H1 (cell line): ENCODE measurements at regions not wholly inside any gene's neighbourhood (a gene's known extent, or its start where the extent isn't known, plus 50 kb on each side); places are given as distances from the start of the nearest gene placed in this dataset.

Experiments
- CTCF ChIA-PET: fragments of 300-600 bp; sonication (Branson Sonifier 250); formaldehyde crosslinking; loops from one replicate; lab custom pipeline; 2021; ENCODE audit not compliant: partially characterized antibody; lab: Charles Lee
- POLR2A ChIA-PET: fragments of 300-600 bp; sonication (Branson Sonifier 250); formaldehyde crosslinking; loops from one replicate; lab custom pipeline; 2021; ENCODE audit warnings: inconsistent platforms; ENCODE audit not compliant: partially characterized antibody; lab: Charles Lee
- DNase-seq, 2 experiments: peaks; one replicate each; pipeline versions ENCODE4 v3.0.0 to v3.0.0-alpha.2; 2010 to 2022; ENCODE audit warnings: low spot score in 2 of 2, low read depth in 1 of 2, mixed read lengths in 1 of 2
- FAIRE-seq: peaks from 2 replicates; lab custom pipeline; 2011; peaks lifted over from hg19 to GRCh38; lab: Jason Lieb, UNC
- H2AFZ ChIP-seq: 2 replicates; pipeline ENCODE4 v1.8.1; 2012; ENCODE audit warnings: low read length, inconsistent platforms
- H2AK5ac ChIP-seq: 2 replicates; pipeline ENCODE4 v1.6.1; 2013; ENCODE audit warnings: low read depth, low read length
- H2BK120ac ChIP-seq: replicated peaks from 2 replicates; pipeline ENCODE3; 2013; ENCODE audit warnings: low read depth, low read length, inconsistent platforms
- H2BK12ac ChIP-seq: 2 replicates; pipeline ENCODE4 v1.6.1; 2013; ENCODE audit warnings: low read depth, low read length
- H2BK15ac ChIP-seq: 2 replicates; pipeline ENCODE4 v1.6.1; 2013; ENCODE audit warnings: low read length
- H2BK20ac ChIP-seq: 2 replicates; pipeline ENCODE4 v1.6.1; 2013; ENCODE audit warnings: low read length
- H2BK5ac ChIP-seq: 2 replicates; pipeline ENCODE4 v1.6.1; 2013; ENCODE audit warnings: low read depth, low read length
- H3K14ac ChIP-seq: 2 replicates; pipeline ENCODE4 v1.6.1; 2013; ENCODE audit warnings: inconsistent platforms; ENCODE audit not compliant: insufficient read length
- H3K18ac ChIP-seq: 2 replicates; pipeline ENCODE4 v1.6.1; 2013; ENCODE audit warnings: low read length; ENCODE audit errors: extremely low read depth
- H3K23ac ChIP-seq: 2 replicates; pipeline ENCODE4 v1.6.1; 2013; ENCODE audit warnings: inconsistent platforms; ENCODE audit not compliant: insufficient read length
- H3K23me2 ChIP-seq: 2 replicates; pipeline ENCODE4 v1.6.1; 2013; ENCODE audit warnings: low read depth, low read length
- H3K27ac ChIP-seq: 2 replicates; pipeline ENCODE4 v1.6.1; 2011; ENCODE audit warnings: low read depth, low read length, inconsistent platforms
- H3K27me3 ChIP-seq, 4 experiments: replicated peaks in 1 of 4; 1 replicate in 1 of 4; 2 replicates in 3 of 4; pipeline versions ENCODE4 v1.6.1 to v1.8.1; 2011 to 2013; ENCODE audit warnings: low read length in 3 of 4, mild to moderate bottlenecking in 3 of 4, inconsistent platforms in 2 of 4, mixed read lengths in 2 of 4, moderate library complexity in 1 of 4; ENCODE audit not compliant: control insufficient read depth in 3 of 4, insufficient read depth in 3 of 4; ENCODE audit errors: extremely low read depth in 1 of 4
- H3K36me3 ChIP-seq, 4 experiments: 2 replicates each; pipeline versions ENCODE4 v1.6.1 to v1.8.1; 2011 to 2013; ENCODE audit warnings: mild to moderate bottlenecking in 4 of 4, low read length in 3 of 4, moderate library complexity in 2 of 4, control low read depth in 1 of 4, inconsistent platforms in 1 of 4; ENCODE audit not compliant: insufficient read depth in 4 of 4, control insufficient read depth in 2 of 4
- H3K4ac ChIP-seq: replicated peaks from 2 replicates; pipeline ENCODE3; 2013; ENCODE audit warnings: low read length, low read depth, mixed read lengths, inconsistent platforms; ENCODE audit not compliant: insufficient read length
- H3K4me1 ChIP-seq, 4 experiments: replicated peaks in 1 of 4; 1 replicate in 1 of 4; 2 replicates in 3 of 4; pipeline versions ENCODE4 v1.6.1 to v1.8.1; 2011 to 2013; ENCODE audit warnings: low read length in 3 of 4, inconsistent platforms in 2 of 4, mixed read lengths in 1 of 4; ENCODE audit not compliant: insufficient read depth in 4 of 4, control insufficient read depth in 3 of 4
- H3K4me2 ChIP-seq, 2 experiments: 2 replicates each; pipeline versions ENCODE4 v1.6.1 to v1.8.1; 2011 to 2013; ENCODE audit warnings: low read depth in 2 of 2, low read length in 2 of 2, control low read depth in 1 of 2, inconsistent platforms in 1 of 2, mild to moderate bottlenecking in 1 of 2; ENCODE audit not compliant: insufficient read depth in 1 of 2
- H3K4me3 ChIP-seq, 4 experiments: fragments of 200-600, 300-600 bp in 1 of 4; sonication (generic), shearing (Covaris generic), sonication (Bioruptor Twin) in 1 of 4; 2 replicates each; pipeline versions ENCODE4 v1.5.1 to v1.8.1; 2011 to 2016; ENCODE audit warnings: low read length in 4 of 4, low read depth in 3 of 4, control low read depth in 2 of 4, inconsistent platforms in 2 of 4, mild to moderate bottlenecking in 2 of 4, mixed read lengths in 1 of 4, moderate library complexity in 1 of 4; ENCODE audit not compliant: insufficient read depth in 2 of 4; ENCODE audit errors: extremely low read depth in 1 of 4
- H3K56ac ChIP-seq: replicated peaks from 2 replicates; pipeline ENCODE3; 2013; ENCODE audit warnings: low read depth, mild to moderate bottlenecking, mixed read lengths, low read length, inconsistent platforms; ENCODE audit not compliant: insufficient read length
- H3K79me1 ChIP-seq: 2 replicates; pipeline ENCODE4 v1.6.1; 2013; ENCODE audit warnings: low read depth, low read length, control low read depth
- H3K79me2 ChIP-seq, 2 experiments: 2 replicates each; pipeline versions ENCODE4 v1.6.1 to v1.8.1; 2012 to 2013; ENCODE audit warnings: low read length in 2 of 2, mild to moderate bottlenecking in 2 of 2, inconsistent platforms in 1 of 2; ENCODE audit not compliant: insufficient read depth in 2 of 2, control insufficient read depth in 1 of 2
- H3K9ac ChIP-seq, 4 experiments: replicated peaks in 1 of 4; 1 replicate in 1 of 4; 2 replicates in 3 of 4; pipeline versions ENCODE4 v1.6.1 to v1.8.1; 2011 to 2013; ENCODE audit warnings: low read depth in 3 of 4, low read length in 3 of 4, control low read depth in 2 of 4, mild to moderate bottlenecking in 2 of 4, moderate library complexity in 2 of 4, inconsistent platforms in 1 of 4; ENCODE audit errors: extremely low read depth in 1 of 4
- H3K9me3 ChIP-seq, 2 experiments: 2 replicates each; pipeline versions ENCODE4 v1.6.1 to v1.8.1; 2012 to 2013; ENCODE audit warnings: mild to moderate bottlenecking in 2 of 2, moderate library complexity in 2 of 2, control low read depth in 1 of 2, inconsistent platforms in 1 of 2, low read depth in 1 of 2, low read length in 1 of 2, mixed read lengths in 1 of 2; ENCODE audit not compliant: insufficient read depth in 2 of 2
- H4K20me1 ChIP-seq, 2 experiments: replicated peaks in 1 of 2; 2 replicates each; pipeline versions ENCODE3 to v1.8.1; 2011 to 2013; ENCODE audit warnings: inconsistent platforms in 2 of 2, low read length in 2 of 2, mild to moderate bottlenecking in 1 of 2; ENCODE audit not compliant: insufficient read depth in 2 of 2, control insufficient read depth in 1 of 2
- H4K5ac ChIP-seq: 2 replicates; pipeline ENCODE4 v1.6.1; 2013; ENCODE audit warnings: low read length, low read depth, mixed read lengths, inconsistent platforms; ENCODE audit not compliant: insufficient read length
- H4K8ac ChIP-seq: 2 replicates; pipeline ENCODE4 v1.8.0; 2013; ENCODE audit warnings: mild to moderate bottlenecking, moderate library complexity, low read length, inconsistent platforms; ENCODE audit not compliant: insufficient read depth; ENCODE audit errors: extremely low read depth
- H4K91ac ChIP-seq: replicated peaks from 2 replicates; pipeline ENCODE3; 2013; ENCODE audit warnings: low read length, mixed read lengths, inconsistent platforms; ENCODE audit not compliant: insufficient read length
- CBX5 ChIP-seq: fragments of 300-800, 300-1000 bp; sonication (generic); IDR thresholded peaks from 2 replicates; pipeline ENCODE4 v1.7.1; 2016; ENCODE audit warnings: antibody characterized with exemption, low read length, low read depth
- NANOG ChIP-seq: IDR thresholded peaks from 2 replicates; pipeline ENCODE4 v1.6.1; 2011; ENCODE audit warnings: low read length, low read depth, mild to moderate bottlenecking, inconsistent platforms; ENCODE audit not compliant: insufficient read depth, poor library complexity, severe bottlenecking
- RBBP5 ChIP-seq: IDR thresholded peaks from 2 replicates; pipeline ENCODE4 v1.7.1; 2012; ENCODE audit warnings: low read depth, mild to moderate bottlenecking, inconsistent platforms, low read length, moderate library complexity, borderline replicate concordance
- SP4 ChIP-seq: IDR thresholded peaks from 2 replicates; pipeline ENCODE4 v1.6.1; 2012; ENCODE audit warnings: low read length, inconsistent platforms
- TAF1 ChIP-seq: IDR thresholded peaks from 2 replicates; pipeline ENCODE4 v1.6.1; 2011; ENCODE audit warnings: mild to moderate bottlenecking, low read depth, low read length
- YY1 ChIP-seq: IDR thresholded peaks from 2 replicates; pipeline ENCODE4 v1.6.1; 2011; ENCODE audit warnings: low read depth, mild to moderate bottlenecking, low read length
- WGBS, 2 experiments: shearing (Covaris generic) in 1 of 2; methylation state at CpG; one replicate each; pipeline versions ENCODE4 v1.1.6 to v1.1.7; 2013 to 2015; ENCODE audit warnings: low lambda C conversion rate in 2 of 2, mixed read lengths in 2 of 2, inconsistent platforms in 1 of 2, low coverage in 1 of 2, missing lambda C conversion rate in 1 of 2; ENCODE audit not compliant: insufficient replicate concordance in 2 of 2, insufficient coverage in 1 of 2, insufficient read length in 1 of 2; ENCODE audit errors: extremely low coverage in 1 of 2, missing lambda C conversion rate in 1 of 2; 5-methylcytosine and 5-hydroxymethylcytosine counted together

DNA sequence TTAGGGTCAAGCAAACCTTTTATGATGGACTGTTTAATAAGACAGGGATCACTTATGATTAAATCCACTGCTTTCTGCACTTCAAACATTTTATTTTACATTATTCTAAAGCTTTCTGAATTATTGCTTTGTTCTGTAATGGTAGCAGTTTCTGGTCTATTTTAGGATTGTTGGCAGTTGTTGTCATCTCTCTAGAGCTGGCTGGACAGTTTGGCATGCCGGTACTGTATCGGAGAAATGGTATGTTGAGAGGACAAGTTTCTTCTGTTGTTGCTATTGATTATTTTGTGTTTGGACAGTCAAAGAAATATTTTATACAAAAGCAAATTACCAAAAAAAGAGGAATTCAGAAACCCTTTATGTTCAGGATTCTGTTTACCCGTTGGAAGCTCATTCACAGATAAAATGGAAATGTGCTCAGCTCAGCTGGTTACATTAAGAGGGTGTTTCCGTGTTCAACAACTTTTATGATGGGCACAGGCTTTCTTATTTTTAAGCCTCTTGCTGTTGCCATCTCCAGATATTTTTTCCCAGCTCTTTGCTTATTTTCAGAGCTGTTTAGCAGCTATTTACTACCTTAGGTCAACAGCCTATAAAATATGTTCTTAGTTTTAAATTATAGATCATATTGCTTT lies 214.6 kb upstream of the IGFBP7 start:
- H4K20me1 ChIP-seq: no peaks in the 10 kb centered on the region
- no peak overlapping the region for H3K4me3 ChIP-seq
- DNase-seq: no peak
- H3K23ac ChIP-seq: no peak overlapping the region
- no peak overlapping the region for H4K91ac ChIP-seq
- no peak overlapping the region for H4K8ac ChIP-seq
- no peak overlapping the region for H2BK20ac ChIP-seq
- H3K23me2 ChIP-seq: no peaks in the 10 kb centered on the region
- H3K27ac ChIP-seq: no peak overlapping the region
- CTCF ChIA-PET: interaction anchor here (1.1 to 1.6 kb wide), 4 partner anchors 21 to 161 kb away, joined by 4 to 6 read pairs (median 4); no protein-coding TSS in a partner anchor
- 0 out of 7 replicates have a peak, but pooled peaks cover 0 to 2% (median 0%) of the 10 kb centered on the region in 4 experiments for H3K4me1 ChIP-seq
- H3K9me3 ChIP-seq: no peaks in the 10 kb centered on the region
- H3K36me3 ChIP-seq: no peaks in the 10 kb centered on the region
- no peaks in the 10 kb centered on the region for H3K27me3 ChIP-seq
- H2AK5ac ChIP-seq: no peak overlapping the region
- H4K5ac ChIP-seq: no peak overlapping the region
- POLR2A ChIA-PET: no interaction called here
- H3K18ac ChIP-seq: no peak overlapping the region
- no peak overlapping the region for H2BK15ac ChIP-seq
- H3K79me2 ChIP-seq: no peaks in the 10 kb centered on the region
- H2BK5ac ChIP-seq: no peak overlapping the region
- H3K14ac ChIP-seq: no peak overlapping the region
- H3K9ac ChIP-seq: no peak overlapping the region
- no peak overlapping the region for H2BK120ac ChIP-seq
- H3K4ac ChIP-seq: no peak overlapping the region
- TF ChIP-seq RBBP5 (no peak), YY1 (no peak), CBX5 (no peak), TAF1 (no peak), NANOG (no peak), SP4 (no peak)
- no peak overlapping the region for H2BK12ac ChIP-seq
- H3K79me1 ChIP-seq: no peaks in the 10 kb centered on the region
- no peak overlapping the region for H3K4me2 ChIP-seq
- H3K56ac ChIP-seq: no peak overlapping the region
- no peak overlapping the region for H2AFZ ChIP-seq
- 79% methylated on average over 4 of the region's 4 CpGs; no CpG with 5 or more reads in 1 of the 2 experiments for WGBS, 2 experiments
- no peak for FAIRE-seq
